ENCODE measurements at regions not wholly inside any gene's neighbourhood (a gene's known extent, or its start where the extent isn't known, plus 50 kb on each side); places are given as distances from the start of the nearest gene placed in this dataset.

DNA sequence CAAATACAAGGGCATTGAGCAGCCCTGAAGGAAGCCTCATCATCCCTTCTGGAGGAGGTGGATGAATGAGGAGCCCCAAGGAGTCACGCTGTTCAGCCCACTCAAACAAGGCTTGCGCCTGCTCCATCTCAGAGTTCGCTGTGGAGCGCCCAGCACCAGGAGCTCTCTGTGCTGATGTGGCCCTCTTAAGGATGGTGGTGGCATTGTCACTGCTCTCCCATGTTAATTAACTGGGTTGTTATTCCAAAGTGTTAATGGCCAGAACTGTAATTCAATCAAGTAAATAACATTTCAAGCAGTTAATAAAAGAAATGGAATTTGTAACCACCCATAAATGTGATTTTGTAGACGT, 726.0 kb upstream of the RAB6C start:
- H3K4me3 ChIP-seq (ENCODE audit: low read depth in 2 of 2, low read length in 1 of 2): no peak overlapping the region
- H3F3A ChIP-seq (replicated peaks; ENCODE audit: insufficient read depth): no peaks in the 10 kb centered on the region
- no peaks in the 10 kb centered on the region for H4K20me1 ChIP-seq (ENCODE audit: insufficient read depth)
- CTCF ChIA-PET: interaction anchor here (1.0 to 1.2 kb wide), 2 partner anchors 9 to 26 kb away, joined by 3 to 6 read pairs; no protein-coding TSS in a partner anchor
- TF ChIP-seq ELF1 (IDR thresholded peaks at IDR 0.05): no peak
- TF ChIP-seq GABPA (IDR thresholded peaks at IDR 0.05; ENCODE audit: low read depth): no peak
- no peak for TF ChIP-seq PBX3 (IDR thresholded peaks at IDR 0.05)
- no peak for TF ChIP-seq TEAD4 (IDR thresholded peaks at IDR 0.05; ENCODE audit: borderline replicate concordance, insufficient read depth)
- no peak for TF ChIP-seq NFIC (IDR thresholded peaks at IDR 0.05; ENCODE audit: borderline replicate concordance)
- peak; percentile 33; the same call in 1 of the 2 replicates for TF ChIP-seq RAD21 (IDR thresholded peaks at IDR 0.05; ENCODE audit: low read length)
- TF ChIP-seq CHD2 (IDR thresholded peaks at IDR 0.05; ENCODE audit: low read length, partially characterized antibody): no peak
- no peak for TF ChIP-seq MEF2A (IDR thresholded peaks at IDR 0.05; ENCODE audit: borderline replicate concordance, low read depth)
- no peak overlapping the region for H2AFZ ChIP-seq (ENCODE audit: low read depth)
- POLR2A ChIA-PET: no interaction called here
- WGBS (ENCODE audit: low lambda C conversion rate): 54% methylated on average over 5 of the region's 5 CpGs
- H3K9me3 ChIP-seq: no peaks in the 10 kb centered on the region
- DNase-seq: peak; percentile 18
- no peak overlapping the region for H3K4me2 ChIP-seq
- no peaks in the 10 kb centered on the region for H3K79me2 ChIP-seq (ENCODE audit: insufficient read depth)
- no peak overlapping the region for H3K27ac ChIP-seq (ENCODE audit: low read depth in 2 of 2, low read length in 1 of 2)
- H3K9me2 ChIP-seq: no peaks in the 10 kb centered on the region
- no peaks in the 10 kb centered on the region for H3K27me3 ChIP-seq (ENCODE audit: insufficient read depth)
- H3K36me3 ChIP-seq (replicated peaks in 1 of 2; ENCODE audit: control insufficient read depth in 1 of 2, insufficient read depth in 2 of 2, low read length in 1 of 2): no peaks in the 10 kb centered on the region
- peaks cover 0 to 10% of the 10 kb centered on the region in 2 experiments; a peak in 1 of 4 replicates for H3K4me1 ChIP-seq (ENCODE audit: control insufficient read depth in 1 of 2, insufficient read depth in 2 of 2, low read depth in 1 of 2, low read length in 1 of 2)
- no peak overlapping the region for H3K9ac ChIP-seq

GRCh38 chr2:129254718-129255117, 724.7 kb upstream of the RAB6C start:
- Histone ChIP-seq H4K20me1 (ENCODE audit: insufficient read depth) (no peaks in the 10 kb centered on the region), H3K27me3 (ENCODE audit: insufficient read depth) (no peaks in the 10 kb centered on the region), H3K9me3 (peaks cover 7% of the 10 kb centered on the region; the same call in 1 of the 2 replicates), H3K4me1 (ENCODE audit: control insufficient read depth in 1 of 2, insufficient read depth in 2 of 2, low read depth in 1 of 2, low read length in 1 of 2) (peaks cover 0 to 10% of the 10 kb centered on the region in 2 experiments; a peak in 1 of 4 replicates), H3K4me3 (ENCODE audit: low read depth in 2 of 2, low read length in 1 of 2) (no peak overlapping the region), H3K9me2 (no peaks in the 10 kb centered on the region), H3K79me2 (ENCODE audit: insufficient read depth) (no peaks in the 10 kb centered on the region), H3K36me3 (replicated peaks in 1 of 2; ENCODE audit: control insufficient read depth in 1 of 2, insufficient read depth in 2 of 2, low read length in 1 of 2) (no peaks in the 10 kb centered on the region), H2AFZ (ENCODE audit: low read depth) (no peak overlapping the region), H3F3A (replicated peaks; ENCODE audit: insufficient read depth) (no peaks in the 10 kb centered on the region), H3K4me2 (no peak overlapping the region), H3K9ac (no peak overlapping the region), H3K27ac (ENCODE audit: low read depth in 2 of 2, low read length in 1 of 2) (no peak overlapping the region)
- TF ChIP-seq TAF1 (IDR thresholded peaks at IDR 0.05; ENCODE audit: borderline replicate concordance, low read depth, low read length) (no peak), EP300 (IDR thresholded peaks at IDR 0.05; ENCODE audit: borderline replicate concordance in 1 of 2, low read depth in 1 of 2, low read length in 1 of 2) (no peak), POLR2AphosphoS5 (IDR thresholded peaks at IDR 0.05; ENCODE audit: low read depth, low read length) (no peak), GABPA (IDR thresholded peaks at IDR 0.05; ENCODE audit: low read depth) (no peak), RXRA (IDR thresholded peaks at IDR 0.05; ENCODE audit: borderline replicate concordance, low read depth) (no peak), CHD2 (IDR thresholded peaks at IDR 0.05; ENCODE audit: low read length, partially characterized antibody) (no peak), MXI1 (IDR thresholded peaks at IDR 0.05; ENCODE audit: low read depth, low read length) (no peak), IRF3 (IDR thresholded peaks at IDR 0.05; ENCODE audit: low read depth, low read length) (no peak), ELF1 (IDR thresholded peaks at IDR 0.05) (no peak), GATA2 (CRISPR knock-in tag; IDR thresholded peaks at IDR 0.05) (no peak)
- TF ChIP-seq, protein P1, sequence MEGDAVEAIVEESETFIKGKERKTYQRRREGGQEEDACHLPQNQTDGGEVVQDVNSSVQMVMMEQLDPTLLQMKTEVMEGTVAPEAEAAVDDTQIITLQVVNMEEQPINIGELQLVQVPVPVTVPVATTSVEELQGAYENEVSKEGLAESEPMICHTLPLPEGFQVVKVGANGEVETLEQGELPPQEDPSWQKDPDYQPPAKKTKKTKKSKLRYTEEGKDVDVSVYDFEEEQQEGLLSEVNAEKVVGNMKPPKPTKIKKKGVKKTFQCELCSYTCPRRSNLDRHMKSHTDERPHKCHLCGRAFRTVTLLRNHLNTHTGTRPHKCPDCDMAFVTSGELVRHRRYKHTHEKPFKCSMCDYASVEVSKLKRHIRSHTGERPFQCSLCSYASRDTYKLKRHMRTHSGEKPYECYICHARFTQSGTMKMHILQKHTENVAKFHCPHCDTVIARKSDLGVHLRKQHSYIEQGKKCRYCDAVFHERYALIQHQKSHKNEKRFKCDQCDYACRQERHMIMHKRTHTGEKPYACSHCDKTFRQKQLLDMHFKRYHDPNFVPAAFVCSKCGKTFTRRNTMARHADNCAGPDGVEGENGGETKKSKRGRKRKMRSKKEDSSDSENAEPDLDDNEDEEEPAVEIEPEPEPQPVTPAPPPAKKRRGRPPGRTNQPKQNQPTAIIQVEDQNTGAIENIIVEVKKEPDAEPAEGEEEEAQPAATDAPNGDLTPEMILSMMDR (IDR thresholded peaks at IDR 0.05): no peak
- TF ChIP-seq, protein P2, sequence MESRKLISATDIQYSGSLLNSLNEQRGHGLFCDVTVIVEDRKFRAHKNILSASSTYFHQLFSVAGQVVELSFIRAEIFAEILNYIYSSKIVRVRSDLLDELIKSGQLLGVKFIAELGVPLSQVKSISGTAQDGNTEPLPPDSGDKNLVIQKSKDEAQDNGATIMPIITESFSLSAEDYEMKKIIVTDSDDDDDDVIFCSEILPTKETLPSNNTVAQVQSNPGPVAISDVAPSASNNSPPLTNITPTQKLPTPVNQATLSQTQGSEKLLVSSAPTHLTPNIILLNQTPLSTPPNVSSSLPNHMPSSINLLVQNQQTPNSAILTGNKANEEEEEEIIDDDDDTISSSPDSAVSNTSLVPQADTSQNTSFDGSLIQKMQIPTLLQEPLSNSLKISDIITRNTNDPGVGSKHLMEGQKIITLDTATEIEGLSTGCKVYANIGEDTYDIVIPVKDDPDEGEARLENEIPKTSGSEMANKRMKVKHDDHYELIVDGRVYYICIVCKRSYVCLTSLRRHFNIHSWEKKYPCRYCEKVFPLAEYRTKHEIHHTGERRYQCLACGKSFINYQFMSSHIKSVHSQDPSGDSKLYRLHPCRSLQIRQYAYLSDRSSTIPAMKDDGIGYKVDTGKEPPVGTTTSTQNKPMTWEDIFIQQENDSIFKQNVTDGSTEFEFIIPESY (IDR thresholded peaks at IDR 0.05; ENCODE audit: borderline replicate concordance, low read depth): no peak
- no peak for DNase-seq
- 39% methylated on average over 5 of the region's 5 CpGs for WGBS (ENCODE audit: low lambda C conversion rate)
- ChIA-PET CTCF (interaction anchor here (1.1 kb wide), 1 partner anchor 28 kb away, joined by 3 read pairs; no protein-coding TSS in a partner anchor), POLR2A (no interaction called here)

All from SK-N-SH (cell line).